Right lobe of liver (tissue), 6 donors: ENCODE measurements at regions not wholly inside any gene's neighbourhood (a gene's known extent, or its start where the extent isn't known, plus 50 kb on each side); places are given as distances from the start of the nearest gene placed in this dataset.
A peak's percentile ranks its signal among the peaks of the same experiment; 100 is the strongest.

ENCODE experiments used
- ATAC-seq, 4 donors: fragments of 200-7000 bp; cut with Tn5 transposase; one replicate each; pipeline ENCODE4 v1.9.1; 2020; ENCODE audit warnings: mild to moderate bottlenecking in 4 of 4, moderate library complexity in 4 of 4
- DNase-seq, 3 donors: peaks; one replicate each; pipeline ENCODE4 v3.0.0-alpha.2; 2020
- H3K27ac ChIP-seq, 3 donors: fragments of 200-600 bp; one replicate each; pipeline ENCODE4 v1.8.0; 2022
- H3K27me3 ChIP-seq, 2 donors: fragments of 200-600 bp; one replicate each; pipeline ENCODE4 v1.8.0; 2022
- H3K36me3 ChIP-seq, 4 donors: fragments of 200-600 bp; sonication (generic) in 1 of 4; one replicate each; pipeline versions ENCODE4 v1.5.1 to v1.8.0; 2017 to 2022; ENCODE audit warnings: control low read depth in 1 of 4
- H3K4me1 ChIP-seq, 4 donors: fragments of 200-600 bp; sonication (generic) in 1 of 4; one replicate each; pipeline versions ENCODE4 v1.5.1 to v1.8.0; 2017 to 2022; ENCODE audit warnings: control low read depth in 1 of 4
- H3K4me3 ChIP-seq, 3 donors: fragments of 200-600 bp; one replicate each; pipeline ENCODE4 v1.8.0; 2022
- H3K9me3 ChIP-seq, 4 donors: fragments of 200-600 bp; sonication (generic) in 1 of 4; one replicate each; pipeline versions ENCODE4 v1.5.1 to v1.8.0; 2017 to 2022; ENCODE audit warnings: control low read depth in 1 of 4
- POLR2A ChIP-seq: fragments of 450-650 bp; IDR thresholded peaks from one replicate; pipeline ENCODE4 v1.6.1; 2017; ENCODE audit warnings: antibody characterized with exemption, mild to moderate bottlenecking
- WGBS: methylation state at CpG from one replicate; pipeline ENCODE4 v1.1.6; 2018; ENCODE audit warnings: low coverage, low lambda C conversion rate; ENCODE audit not compliant: insufficient coverage; ENCODE audit errors: missing lambda C conversion rate; 5-methylcytosine and 5-hydroxymethylcytosine counted together
- intact Hi-C, 2 donors: fragments of 100-400 bp; cut with DNase I; formaldehyde crosslinking; loops; one replicate each; pipeline versions ENCODE4 v1.11.2 to v1.14.1; 2022
- TF ChIP-seq, protein P1 (sequence below), 4 donors: fragments of 200-600 bp in 3 of 4; fragments of 450-650 bp in 1 of 4; IDR thresholded peaks; one replicate each; pipeline versions ENCODE4 v1.5.1 to v1.8.0; 2016 to 2022; ENCODE audit warnings: antibody characterized with exemption in 4 of 4, mild to moderate bottlenecking in 2 of 4
- donor health status: DM: no; HTN: yes; CAD: no.
- donor health status: DM: no; HTN: no; CAD: no.
- donor health status: DM: no; HTN: no; CAD: no.
- donor health status: DM: no; HTN: yes; CAD: no.
- donor health status: DM: no; HTN: yes; CAD: no.

DNA sequence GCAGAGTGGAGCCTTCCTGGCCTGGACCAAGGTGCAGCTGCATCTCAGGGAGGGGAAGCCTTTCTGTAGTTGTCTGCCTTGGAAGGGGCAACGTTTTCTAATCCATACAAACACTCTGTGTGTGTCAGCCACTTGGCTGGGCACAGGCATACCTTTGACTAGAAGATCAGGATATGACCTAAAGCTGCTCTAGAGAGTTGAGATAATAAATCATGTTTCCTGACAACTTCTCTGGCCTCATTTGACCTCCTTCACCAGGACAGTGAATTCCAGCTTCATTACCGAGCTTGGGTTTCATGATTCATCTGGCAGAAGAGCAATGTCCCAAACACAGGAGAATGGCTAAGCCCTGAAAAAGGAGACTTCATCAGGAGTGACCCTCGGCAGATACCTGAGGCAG lies 89.6 kb upstream of the KIT start:
- no peak for DNase-seq
- Histone ChIP-seq H3K4me3 (no peak overlapping the region), H3K27me3 (no peaks in the 10 kb centered on the region), H3K27ac (no peak overlapping the region), H3K36me3 (no peaks in the 10 kb centered on the region), H3K4me1 (no peaks in the 10 kb centered on the region), H3K9me3 (no peaks in the 10 kb centered on the region)
- ATAC-seq = peak in 2 of 4 donors; percentile 14 to 26
- intact Hi-C loops = no loop called here
- no peak for TF ChIP-seq POLR2A
- TF ChIP-seq, protein P1, sequence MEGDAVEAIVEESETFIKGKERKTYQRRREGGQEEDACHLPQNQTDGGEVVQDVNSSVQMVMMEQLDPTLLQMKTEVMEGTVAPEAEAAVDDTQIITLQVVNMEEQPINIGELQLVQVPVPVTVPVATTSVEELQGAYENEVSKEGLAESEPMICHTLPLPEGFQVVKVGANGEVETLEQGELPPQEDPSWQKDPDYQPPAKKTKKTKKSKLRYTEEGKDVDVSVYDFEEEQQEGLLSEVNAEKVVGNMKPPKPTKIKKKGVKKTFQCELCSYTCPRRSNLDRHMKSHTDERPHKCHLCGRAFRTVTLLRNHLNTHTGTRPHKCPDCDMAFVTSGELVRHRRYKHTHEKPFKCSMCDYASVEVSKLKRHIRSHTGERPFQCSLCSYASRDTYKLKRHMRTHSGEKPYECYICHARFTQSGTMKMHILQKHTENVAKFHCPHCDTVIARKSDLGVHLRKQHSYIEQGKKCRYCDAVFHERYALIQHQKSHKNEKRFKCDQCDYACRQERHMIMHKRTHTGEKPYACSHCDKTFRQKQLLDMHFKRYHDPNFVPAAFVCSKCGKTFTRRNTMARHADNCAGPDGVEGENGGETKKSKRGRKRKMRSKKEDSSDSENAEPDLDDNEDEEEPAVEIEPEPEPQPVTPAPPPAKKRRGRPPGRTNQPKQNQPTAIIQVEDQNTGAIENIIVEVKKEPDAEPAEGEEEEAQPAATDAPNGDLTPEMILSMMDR (IDR thresholded peaks at IDR 0.05) = no peak
- 16% methylated on average over 3 of the region's 3 CpGs for WGBS

DNA sequence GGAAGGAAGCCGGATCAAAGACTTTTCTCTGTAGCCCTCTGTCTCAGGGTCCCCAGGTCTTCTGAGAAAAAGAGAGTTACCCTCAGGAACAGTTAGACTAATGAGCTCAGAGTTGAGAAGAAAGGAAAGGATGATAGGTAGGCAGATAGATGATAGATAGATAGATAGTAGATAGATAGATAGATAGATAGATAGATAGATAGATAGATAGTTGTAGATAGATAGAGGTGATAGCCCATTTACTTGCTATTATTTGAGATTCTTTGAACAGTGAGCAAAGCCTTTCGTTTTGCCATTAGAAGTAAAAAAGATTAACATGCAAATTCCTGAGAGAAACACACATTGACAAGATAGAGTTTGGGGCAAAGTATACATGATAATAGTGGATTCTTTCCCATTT lies 86.9 kb upstream of the KIT start:
- intact Hi-C loops = no loop called here
- Histone ChIP-seq H3K4me1 (no peaks in the 10 kb centered on the region), H3K27ac (no peak overlapping the region), H3K9me3 (no peaks in the 10 kb centered on the region), H3K36me3 (no peaks in the 10 kb centered on the region), H3K27me3 (no peaks in the 10 kb centered on the region), H3K4me3 (no peak overlapping the region)
- TF ChIP-seq, protein P1 (IDR thresholded peaks at IDR 0.05) = no peak
- no peak for TF ChIP-seq POLR2A
- DNase-seq (no peak), ATAC-seq (no peak)
- 51% methylated on average over 2 of the region's 2 CpGs for WGBS

DNA sequence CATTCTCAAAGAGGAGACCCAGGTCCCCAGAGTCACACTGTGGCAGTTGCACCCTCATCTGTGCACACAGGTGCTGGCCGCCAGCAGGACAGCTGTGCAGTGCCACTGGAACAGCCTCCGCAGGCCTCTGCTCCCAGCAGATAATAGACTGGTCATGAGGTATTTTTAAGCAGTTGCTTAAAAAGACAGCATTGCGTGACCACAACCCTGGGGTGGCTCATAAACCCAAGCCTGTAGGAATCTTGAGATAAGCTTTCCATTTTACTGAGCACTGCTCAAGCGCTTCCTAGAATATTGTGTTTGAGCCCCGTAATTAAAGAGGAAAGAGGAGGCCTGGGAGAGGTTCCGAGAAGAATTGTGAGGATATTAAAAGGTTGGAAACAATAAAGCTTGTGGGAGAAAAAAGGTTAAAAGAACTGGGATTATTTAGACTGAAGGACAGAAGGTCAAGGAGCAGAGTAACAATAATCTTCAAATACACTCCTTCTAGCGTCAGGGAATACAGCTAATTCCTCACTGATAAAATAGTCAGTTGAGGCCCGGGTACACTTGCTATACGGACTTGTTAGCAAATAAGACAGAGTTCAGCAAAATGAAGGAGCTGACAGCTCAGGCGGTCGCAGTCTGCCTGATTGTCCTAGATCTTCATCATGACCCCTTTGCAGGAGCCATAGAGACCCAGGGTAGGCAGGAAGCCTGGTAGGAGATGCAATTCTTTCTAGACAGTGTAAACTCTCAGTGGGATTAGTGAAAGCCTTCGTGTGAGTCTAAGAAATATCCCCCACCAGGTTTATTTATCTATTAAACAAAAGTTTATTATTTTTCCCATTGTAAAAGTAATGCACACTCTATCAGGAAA lies 86.2 kb upstream of the KIT start:
- intact Hi-C loops = no loop called here
- DNase-seq (no peak), ATAC-seq (no peak)
- no peak overlapping the region for H3K27ac ChIP-seq
- H3K4me3 ChIP-seq = no peak overlapping the region
- no peaks in the 10 kb centered on the region for H3K4me1 ChIP-seq
- 56% methylated on average over 10 of the region's 12 CpGs for WGBS
- H3K27me3 ChIP-seq = no peaks in the 10 kb centered on the region
- H3K9me3 ChIP-seq = no peaks in the 10 kb centered on the region
- TF ChIP-seq, protein P1 (IDR thresholded peaks at IDR 0.05) = no peak
- no peak for TF ChIP-seq POLR2A
- H3K36me3 ChIP-seq = no peaks in the 10 kb centered on the region

DNA sequence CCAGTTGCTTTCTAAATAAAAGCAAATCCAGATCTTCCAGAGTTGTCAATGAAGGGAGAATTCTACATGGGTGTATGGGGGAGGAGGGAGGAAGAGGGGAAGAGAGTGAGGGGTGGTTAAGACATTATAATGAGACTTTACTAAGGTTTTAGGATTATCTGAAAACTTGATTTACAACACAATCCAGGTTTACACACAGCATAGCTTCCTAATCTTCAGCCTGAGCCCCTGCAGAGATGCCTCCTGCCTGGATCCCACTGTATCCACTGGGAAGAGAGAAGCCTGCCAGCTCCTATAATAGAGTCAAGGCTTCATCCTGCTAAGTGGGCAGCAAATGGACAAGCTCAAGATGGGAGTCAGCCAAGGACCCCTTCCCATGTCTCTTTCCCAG lies 85.6 kb upstream of the KIT start:
- Histone ChIP-seq H3K27me3 (no peaks in the 10 kb centered on the region), H3K4me1 (no peaks in the 10 kb centered on the region), H3K9me3 (no peaks in the 10 kb centered on the region), H3K36me3 (no peaks in the 10 kb centered on the region), H3K27ac (no peak overlapping the region), H3K4me3 (no peak overlapping the region)
- intact Hi-C loops = no loop called here
- TF ChIP-seq POLR2A = no peak
- TF ChIP-seq, protein P1 (IDR thresholded peaks at IDR 0.05) = no peak
- no peak for ATAC-seq
- DNase-seq = no peak
